Effector CD4-positive, alpha-beta T cell (primary cell): ENCODE measurements at regions not wholly inside any gene's neighbourhood (a gene's known extent, or its start where the extent isn't known, plus 50 kb on each side); places are given as distances from the start of the nearest gene placed in this dataset.

Experiments
- DNase-seq: peaks from one replicate; pipeline ENCODE4 v3.0.0-alpha.2; 2020

GRCh38 chr6:137692806-137693205 is 174.3 kb upstream of the TNFAIP3 start:
- no peak for DNase-seq

- no peak for DNase-seq
Observed at GRCh38 chr6:137693711-137694110, 173.3 kb upstream of the TNFAIP3 start.

GRCh38 chr6:137696765-137697164 is 170.3 kb upstream of the TNFAIP3 start:
- DNase-seq: no peak

- no peak for DNase-seq
Observed at GRCh38 chr6:137697267-137697938, 169.7 kb upstream of the TNFAIP3 start.

- no peak for DNase-seq
Observed at GRCh38 chr6:137698636-137699030, 168.4 kb upstream of the TNFAIP3 start.

- DNase-seq: no peak
Observed at GRCh38 chr6:137699031-137699683, 167.9 kb upstream of the TNFAIP3 start.

GRCh38 chr6:137700161-137700560 is 166.9 kb upstream of the TNFAIP3 start:
- no peak for DNase-seq

- no peak for DNase-seq
Observed at GRCh38 chr6:137700751-137701477, 166.1 kb upstream of the TNFAIP3 start.

GRCh38 chr6:137701942-137702341 is 165.1 kb upstream of the TNFAIP3 start:
- no peak for DNase-seq

- no peak for DNase-seq
Observed at GRCh38 chr6:137702791-137703424, 164.2 kb upstream of the TNFAIP3 start.

- no peak for DNase-seq
Observed at GRCh38 chr6:137704802-137705159, 162.3 kb upstream of the TNFAIP3 start.

GRCh38 chr6:137705160-137706082 is 161.6 kb upstream of the TNFAIP3 start:
- peak; percentile 64 for DNase-seq

- no peak for DNase-seq
Observed at GRCh38 chr6:137706083-137706750, 160.8 kb upstream of the TNFAIP3 start.

GRCh38 chr6:137707038-137707589 is 159.9 kb upstream of the TNFAIP3 start:
- DNase-seq: no peak

GRCh38 chr6:137707590-137708360 is 159.3 kb upstream of the TNFAIP3 start:
- DNase-seq: peak; percentile 81

- no peak for DNase-seq
Observed at GRCh38 chr6:137708481-137708880, 158.6 kb upstream of the TNFAIP3 start.

- no peak for DNase-seq
Observed at GRCh38 chr6:137709424-137710236, 157.4 kb upstream of the TNFAIP3 start.

- DNase-seq: no peak
Observed at GRCh38 chr6:137711972-137712371, 155.1 kb upstream of the TNFAIP3 start.

GRCh38 chr6:137712587-137712986 is 154.5 kb upstream of the TNFAIP3 start:
- DNase-seq: no peak

- DNase-seq: peak; percentile 30
Observed at GRCh38 chr6:137715589-137716045, 151.4 kb upstream of the TNFAIP3 start.
